Glutamatergic neuron (in vitro differentiated cells): ENCODE measurements at regions not wholly inside any gene's neighbourhood (a gene's known extent, or its start where the extent isn't known, plus 50 kb on each side); places are given as distances from the start of the nearest gene placed in this dataset.

Experiments used
- DNase-seq: peaks from one replicate; pipeline ENCODE4 v3.0.0; 2022
- H3K27ac Mint-ChIP-seq: one replicate; pipeline ENCODE4 v1.8.0; 2020; ENCODE audit warnings: mild to moderate bottlenecking, mixed read lengths, inconsistent platforms; ENCODE audit not compliant: unreplicated experiment
- H3K27me3 Mint-ChIP-seq: one replicate; pipeline ENCODE4 v1.8.0; 2020; ENCODE audit warnings: mild to moderate bottlenecking, moderate library complexity, mixed read lengths, inconsistent platforms; ENCODE audit not compliant: unreplicated experiment
- H3K36me3 Mint-ChIP-seq: one replicate; pipeline ENCODE4 v1.8.0; 2020; ENCODE audit warnings: mild to moderate bottlenecking, mixed read lengths, inconsistent platforms; ENCODE audit not compliant: unreplicated experiment
- H3K4me1 Mint-ChIP-seq: one replicate; pipeline ENCODE4 v1.8.0; 2020; ENCODE audit warnings: mild to moderate bottlenecking, low read depth, mixed read lengths, inconsistent platforms; ENCODE audit not compliant: unreplicated experiment
- H3K4me3 Mint-ChIP-seq: one replicate; pipeline ENCODE4 v1.8.0; 2020; ENCODE audit warnings: mild to moderate bottlenecking, mixed read lengths, inconsistent platforms; ENCODE audit not compliant: unreplicated experiment
- H3K9me3 Mint-ChIP-seq: one replicate; pipeline ENCODE4 v1.8.0; 2020; ENCODE audit warnings: mild to moderate bottlenecking, moderate library complexity, mixed read lengths, inconsistent platforms; ENCODE audit not compliant: unreplicated experiment
- TF ChIP-seq, protein P1 (sequence below): fragments of 200-600 bp; sonication (generic); IDR thresholded peaks from one replicate; pipeline ENCODE4 v1.5.0; 2021; ENCODE audit not compliant: partially characterized antibody, unreplicated experiment

DNA sequence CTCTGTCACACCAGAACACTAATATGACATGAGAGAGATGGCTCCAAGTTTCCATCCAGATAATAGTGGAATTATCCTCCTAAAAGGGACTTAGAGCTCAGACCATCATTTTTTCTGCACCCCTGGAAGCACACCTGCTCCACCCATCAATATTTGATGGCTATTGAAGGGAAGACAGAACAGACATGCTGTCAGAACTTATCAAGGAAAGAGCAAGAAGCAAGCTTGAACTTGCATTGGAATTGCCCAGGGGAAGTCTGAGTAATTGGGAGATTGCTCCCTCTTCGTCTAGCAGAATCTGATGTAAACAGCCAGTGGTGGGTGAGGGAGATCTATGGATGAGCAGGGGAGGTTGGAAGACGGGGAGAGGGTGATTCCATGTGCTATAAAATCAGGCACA, 874.4 kb upstream of the TENM4 start:
- Mint-ChIP-seq H3K9me3 (peaks cover 2% of the 10 kb centered on the region), H3K27me3 (no peaks in the 10 kb centered on the region), H3K4me1 (no peaks in the 10 kb centered on the region), H3K36me3 (no peaks in the 10 kb centered on the region), H3K27ac (no peak overlapping the region), H3K4me3 (no peak overlapping the region)
- TF ChIP-seq, protein P1, sequence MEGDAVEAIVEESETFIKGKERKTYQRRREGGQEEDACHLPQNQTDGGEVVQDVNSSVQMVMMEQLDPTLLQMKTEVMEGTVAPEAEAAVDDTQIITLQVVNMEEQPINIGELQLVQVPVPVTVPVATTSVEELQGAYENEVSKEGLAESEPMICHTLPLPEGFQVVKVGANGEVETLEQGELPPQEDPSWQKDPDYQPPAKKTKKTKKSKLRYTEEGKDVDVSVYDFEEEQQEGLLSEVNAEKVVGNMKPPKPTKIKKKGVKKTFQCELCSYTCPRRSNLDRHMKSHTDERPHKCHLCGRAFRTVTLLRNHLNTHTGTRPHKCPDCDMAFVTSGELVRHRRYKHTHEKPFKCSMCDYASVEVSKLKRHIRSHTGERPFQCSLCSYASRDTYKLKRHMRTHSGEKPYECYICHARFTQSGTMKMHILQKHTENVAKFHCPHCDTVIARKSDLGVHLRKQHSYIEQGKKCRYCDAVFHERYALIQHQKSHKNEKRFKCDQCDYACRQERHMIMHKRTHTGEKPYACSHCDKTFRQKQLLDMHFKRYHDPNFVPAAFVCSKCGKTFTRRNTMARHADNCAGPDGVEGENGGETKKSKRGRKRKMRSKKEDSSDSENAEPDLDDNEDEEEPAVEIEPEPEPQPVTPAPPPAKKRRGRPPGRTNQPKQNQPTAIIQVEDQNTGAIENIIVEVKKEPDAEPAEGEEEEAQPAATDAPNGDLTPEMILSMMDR, result no peak
- DNase-seq, result no peak

DNA sequence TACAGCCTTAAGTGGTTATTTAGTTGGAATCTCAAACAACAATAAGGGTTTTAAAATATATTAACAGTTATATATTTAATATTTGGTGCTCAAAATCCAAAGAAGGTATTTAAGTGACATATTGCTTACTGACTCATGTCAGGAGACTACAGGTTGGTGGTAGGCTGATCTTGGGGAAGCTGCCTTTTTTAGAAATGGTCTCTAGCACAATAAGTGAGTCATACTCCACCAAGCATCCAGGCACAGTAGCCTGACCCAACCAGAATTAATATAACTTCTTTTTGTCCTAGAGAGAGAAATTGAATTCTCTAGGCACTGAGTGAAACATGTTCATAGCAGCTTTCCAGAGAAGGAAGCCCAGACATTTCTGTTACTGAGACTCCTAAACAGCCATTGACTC, 868.5 kb upstream of the TENM4 start:
- DNase-seq, result no peak
- no peaks in the 10 kb centered on the region for H3K4me1 Mint-ChIP-seq
- no peak overlapping the region for H3K27ac Mint-ChIP-seq
- TF ChIP-seq, protein P1, result no peak
- H3K36me3 Mint-ChIP-seq, result peaks cover 8% of the 10 kb centered on the region
- peaks cover 2% of the 10 kb centered on the region for H3K9me3 Mint-ChIP-seq
- no peak overlapping the region for H3K4me3 Mint-ChIP-seq
- H3K27me3 Mint-ChIP-seq, result peaks cover 3% of the 10 kb centered on the region

DNA sequence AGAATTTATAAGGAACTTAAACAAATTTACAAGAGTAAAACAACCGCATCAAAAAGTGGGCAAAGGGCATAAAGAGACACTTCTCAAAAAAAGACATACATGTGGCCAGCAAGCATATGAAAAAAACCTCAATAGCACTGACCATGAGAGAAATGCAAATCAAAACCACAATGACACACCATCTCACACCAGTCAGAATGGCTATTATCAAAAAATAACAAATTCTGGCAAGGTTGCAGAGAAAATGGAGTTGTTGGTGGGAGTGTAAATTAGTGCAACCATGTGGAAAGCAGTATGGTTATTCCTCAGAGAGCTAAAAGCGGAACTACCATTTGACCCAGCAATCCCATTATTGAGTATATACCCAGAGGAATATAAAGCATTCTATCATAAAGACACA, 866.8 kb upstream of the TENM4 start:
- TF ChIP-seq, protein P1, result no peak
- peaks cover 2% of the 10 kb centered on the region for H3K9me3 Mint-ChIP-seq
- no peaks in the 10 kb centered on the region for H3K4me1 Mint-ChIP-seq
- no peak for DNase-seq
- no peak overlapping the region for H3K4me3 Mint-ChIP-seq
- H3K27ac Mint-ChIP-seq, result no peak overlapping the region
- peaks cover 16% of the 10 kb centered on the region for H3K36me3 Mint-ChIP-seq
- peaks cover 3% of the 10 kb centered on the region for H3K27me3 Mint-ChIP-seq

DNA sequence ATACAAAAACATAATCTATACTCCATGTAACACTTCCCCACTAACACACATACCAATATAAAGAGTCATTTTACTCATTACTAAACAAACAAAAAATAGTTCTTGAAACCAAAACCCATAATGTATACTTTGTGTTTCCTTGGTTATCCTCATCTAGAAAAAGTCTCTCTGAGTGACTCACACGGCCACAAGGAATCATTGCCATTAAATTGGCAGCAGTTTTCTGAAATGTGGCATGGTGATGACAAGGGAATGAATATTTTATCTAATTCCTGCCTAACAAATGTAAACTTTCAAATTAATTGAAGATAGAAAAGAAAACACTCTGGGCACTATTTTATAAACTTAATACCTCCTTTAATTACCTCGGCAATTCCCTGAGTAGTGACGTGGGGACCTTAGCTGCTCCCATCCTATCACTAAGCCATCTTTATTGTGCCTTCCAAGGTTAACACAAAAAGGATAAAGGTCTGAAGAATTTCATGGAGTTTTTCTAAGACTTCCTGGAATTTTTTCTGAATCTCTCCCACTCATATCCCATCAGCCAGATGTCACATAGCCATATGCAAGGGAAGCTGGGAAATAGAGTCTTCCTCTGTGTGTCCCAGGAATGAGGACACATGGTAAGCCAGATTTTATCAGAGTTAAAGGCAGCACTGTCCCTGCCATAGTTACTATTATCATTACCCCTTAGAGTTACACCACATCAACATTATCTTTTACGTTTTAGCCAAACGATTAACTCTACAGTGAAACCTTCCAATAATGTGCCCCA, 857.2 kb upstream of the TENM4 start:
- H3K9me3 Mint-ChIP-seq, result no peaks in the 10 kb centered on the region
- TF ChIP-seq, protein P1, result no peak
- peaks cover 6% of the 10 kb centered on the region for H3K36me3 Mint-ChIP-seq
- DNase-seq, result no peak
- no peak overlapping the region for H3K27ac Mint-ChIP-seq
- H3K27me3 Mint-ChIP-seq, result no peaks in the 10 kb centered on the region
- no peak overlapping the region for H3K4me3 Mint-ChIP-seq
- H3K4me1 Mint-ChIP-seq, result no peaks in the 10 kb centered on the region

DNA sequence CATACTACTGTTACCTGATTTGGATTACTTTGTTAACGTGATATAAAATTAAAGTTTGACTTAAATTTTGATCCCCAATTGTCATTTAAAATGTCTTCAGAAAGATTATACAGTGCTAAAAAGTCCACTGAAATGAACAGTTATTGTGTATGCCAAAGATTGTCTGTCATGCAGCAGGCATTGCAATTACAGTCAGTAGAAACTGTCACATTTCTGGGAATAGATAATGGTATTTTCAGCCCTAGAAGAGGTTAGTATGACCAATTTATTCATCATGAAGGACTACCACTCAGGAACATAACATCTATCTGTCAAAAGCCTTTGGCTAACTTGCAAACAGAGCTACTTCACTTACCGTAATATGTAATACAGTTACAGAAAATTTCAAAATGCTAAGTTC, 852.5 kb upstream of the TENM4 start:
- no peaks in the 10 kb centered on the region for H3K27me3 Mint-ChIP-seq
- no peak overlapping the region for H3K27ac Mint-ChIP-seq
- H3K36me3 Mint-ChIP-seq, result no peaks in the 10 kb centered on the region
- no peak overlapping the region for H3K4me3 Mint-ChIP-seq
- TF ChIP-seq, protein P1, result no peak
- DNase-seq, result no peak
- no peaks in the 10 kb centered on the region for H3K9me3 Mint-ChIP-seq
- no peaks in the 10 kb centered on the region for H3K4me1 Mint-ChIP-seq
